Panc1 (cell line): ENCODE measurements at regions not wholly inside any gene's neighbourhood (a gene's known extent, or its start where the extent isn't known, plus 50 kb on each side); places are given as distances from the start of the nearest gene placed in this dataset.

Source experiments
- CTCF ChIP-seq: fragments of 450-650 bp; IDR thresholded peaks from 2 replicates; pipeline ENCODE4 v1.5.1; 2017; ENCODE audit warnings: mild to moderate bottlenecking
- POLR2AphosphoS5 ChIP-seq: IDR thresholded peaks from 2 replicates; pipeline ENCODE4 v1.6.1; 2012; ENCODE audit warnings: mild to moderate bottlenecking, low read depth, low read length, moderate library complexity
- REST ChIP-seq, 2 experiments: IDR thresholded peaks; 2 replicates each; pipeline ENCODE4 v1.6.1; 2011 to 2012; ENCODE audit warnings: low read depth in 2 of 2, control low read depth in 1 of 2, low read length in 1 of 2, mild to moderate bottlenecking in 1 of 2, moderate library complexity in 1 of 2; ENCODE audit not compliant: insufficient read depth in 1 of 2
- SIN3A ChIP-seq: IDR thresholded peaks from 2 replicates; pipeline ENCODE4 v1.6.1; 2012; ENCODE audit warnings: low read depth, mild to moderate bottlenecking, low read length, moderate library complexity, borderline replicate concordance; ENCODE audit not compliant: insufficient read depth
- TCF7L2 ChIP-seq: IDR thresholded peaks from 2 replicates; pipeline ENCODE4 v1.6.1; 2011; ENCODE audit warnings: mild to moderate bottlenecking, low read depth, low read length, inconsistent platforms

- no peak for TF ChIP-seq CTCF
- TF ChIP-seq POLR2AphosphoS5, result no peak
- TF ChIP-seq TCF7L2, result no peak
- no peak for TF ChIP-seq REST (IDR thresholded peaks at IDR 0.05; ENCODE audit: insufficient read depth in 1 of 2, low read depth in 2 of 2, low read length in 1 of 2)
- no peak for TF ChIP-seq SIN3A
Measured at GRCh38 chr5:158226496-158226895, 367.6 kb upstream of the CLINT1 start.
